ENCODE measurements at regions not wholly inside any gene's neighbourhood (a gene's known extent, or its start where the extent isn't known, plus 50 kb on each side); places are given as distances from the start of the nearest gene placed in this dataset.

DNA sequence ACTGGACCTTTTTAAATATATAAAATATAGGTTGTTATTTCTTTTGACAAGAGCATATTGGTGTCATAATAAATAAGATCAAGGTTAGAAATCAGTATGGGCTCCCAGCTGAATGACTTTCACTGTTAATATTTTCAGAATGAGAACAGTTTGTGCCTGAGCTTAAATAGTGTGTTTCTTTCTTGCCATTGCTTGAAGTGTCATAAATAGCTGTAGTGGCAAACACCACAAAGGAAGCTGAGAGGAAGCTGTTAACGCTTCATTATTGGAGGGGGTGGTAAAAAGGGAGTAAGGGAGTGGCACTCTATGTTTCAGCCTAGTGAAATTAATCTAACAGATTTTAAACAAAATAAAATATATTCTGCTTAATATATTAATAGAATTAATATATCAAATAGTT is 1089.8 kb upstream of the NCAM2 start:
- no peak overlapping the region for H3K4me3 Mint-ChIP-seq
- no peak for DNase-seq
- H3K9me3 Mint-ChIP-seq, result peaks cover 0 to 4% (median 1%) of the 10 kb centered on the region in 11 donors
- H3K4me3 ChIP-seq (ENCODE audit: low read length), result no peak overlapping the region
- no peaks in the 10 kb centered on the region for H3K4me1 Mint-ChIP-seq
- CTCF ChIA-PET, result no interaction called here
- no peaks in the 10 kb centered on the region for H3K36me3 Mint-ChIP-seq
- no peaks in the 10 kb centered on the region for H3K9me3 ChIP-seq (ENCODE audit: control insufficient read depth in 2 of 3, low read length in 3 of 3)
- POLR2A ChIA-PET, result no interaction called here
- H3K27ac Mint-ChIP-seq, result no peak overlapping the region
- H3K27me3 ChIP-seq (ENCODE audit: control insufficient read depth in 2 of 2, insufficient read depth in 2 of 2, low read length in 2 of 2), result no peaks in the 10 kb centered on the region
- intact Hi-C loops (cut with micrococcal nuclease), result no loop called here
- ATAC-seq, result no peak
- H3K36me3 ChIP-seq (ENCODE audit: control insufficient read depth in 2 of 3, insufficient read depth in 3 of 3, low read length in 3 of 3), result no peaks in the 10 kb centered on the region
- no peak overlapping the region for H3K27ac ChIP-seq (ENCODE audit: low read depth, low read length)
- no peaks in the 10 kb centered on the region for H3K4me1 ChIP-seq (ENCODE audit: control insufficient read depth in 2 of 2, insufficient read depth in 2 of 2, low read length in 2 of 2)
- H3K27me3 Mint-ChIP-seq, result no peaks in the 10 kb centered on the region

DNA sequence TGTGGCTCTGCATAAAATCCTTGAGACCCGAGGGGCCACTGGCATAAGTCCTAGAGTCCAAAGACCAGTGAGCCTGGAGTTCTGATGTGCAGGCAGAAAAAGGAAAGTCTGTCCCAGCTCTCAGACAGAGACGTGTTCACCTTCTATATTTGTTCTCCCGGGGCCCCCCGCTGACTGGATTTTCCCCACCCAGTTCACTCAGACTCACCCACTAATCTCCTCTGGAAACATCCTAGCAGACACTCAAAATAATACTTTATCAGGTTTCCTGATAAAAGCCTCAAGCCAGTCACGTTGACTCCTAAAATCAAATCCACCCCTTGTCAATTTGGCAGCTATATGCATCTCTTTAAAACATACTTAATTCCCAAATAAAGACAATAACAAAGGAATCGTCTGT is 1084.2 kb upstream of the NCAM2 start:
- intact Hi-C loops (cut with micrococcal nuclease), result no loop called here
- H3K4me1 ChIP-seq (ENCODE audit: control insufficient read depth in 2 of 2, insufficient read depth in 2 of 2, low read length in 2 of 2), result no peaks in the 10 kb centered on the region
- Mint-ChIP-seq H3K9me3 (peaks cover 0 to 5% (median 1%) of the 10 kb centered on the region in 11 donors), H3K4me1 (no peaks in the 10 kb centered on the region), H3K4me3 (no peak overlapping the region), H3K27me3 (no peaks in the 10 kb centered on the region), H3K27ac (no peak overlapping the region), H3K36me3 (no peaks in the 10 kb centered on the region)
- H3K27me3 ChIP-seq (ENCODE audit: control insufficient read depth in 2 of 2, insufficient read depth in 2 of 2, low read length in 2 of 2), result no peaks in the 10 kb centered on the region
- CTCF ChIA-PET, result no interaction called here
- ATAC-seq (no peak), DNase-seq (no peak)
- no peaks in the 10 kb centered on the region for H3K9me3 ChIP-seq (ENCODE audit: control insufficient read depth in 2 of 3, low read length in 3 of 3)
- H3K27ac ChIP-seq (ENCODE audit: low read depth, low read length), result no peak overlapping the region
- H3K36me3 ChIP-seq (ENCODE audit: control insufficient read depth in 2 of 3, insufficient read depth in 3 of 3, low read length in 3 of 3), result no peaks in the 10 kb centered on the region
- POLR2A ChIA-PET, result no interaction called here
- no peak overlapping the region for H3K4me3 ChIP-seq (ENCODE audit: low read length)

DNA sequence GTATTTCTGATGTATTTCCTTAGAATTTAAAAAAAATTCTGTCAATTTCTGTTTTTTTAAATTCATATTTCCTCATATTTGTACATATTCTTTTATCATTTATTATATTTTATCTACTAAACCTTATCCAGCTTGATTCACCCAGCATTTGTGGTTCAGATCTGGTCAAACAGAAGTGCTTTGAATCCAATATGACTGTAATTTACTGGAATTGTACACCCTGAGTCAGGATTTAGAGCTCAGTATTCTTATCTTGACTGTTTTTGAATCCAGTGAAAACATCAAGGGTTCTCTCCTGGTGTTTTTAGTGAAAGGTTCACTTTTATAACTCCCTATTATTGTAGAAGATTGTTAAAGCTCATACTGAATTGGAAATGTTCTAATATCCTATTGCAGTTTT is 1077.0 kb upstream of the NCAM2 start:
- H3K27me3 Mint-ChIP-seq, result no peaks in the 10 kb centered on the region
- Histone ChIP-seq H3K4me3 (ENCODE audit: low read length) (no peak overlapping the region), H3K36me3 (ENCODE audit: control insufficient read depth in 2 of 3, insufficient read depth in 3 of 3, low read length in 3 of 3) (no peaks in the 10 kb centered on the region), H3K27me3 (ENCODE audit: control insufficient read depth in 2 of 2, insufficient read depth in 2 of 2, low read length in 2 of 2) (no peaks in the 10 kb centered on the region), H3K4me1 (ENCODE audit: control insufficient read depth in 2 of 2, insufficient read depth in 2 of 2, low read length in 2 of 2) (no peaks in the 10 kb centered on the region), H3K27ac (ENCODE audit: low read depth, low read length) (no peak overlapping the region), H3K9me3 (ENCODE audit: control insufficient read depth in 2 of 3, low read length in 3 of 3) (no peaks in the 10 kb centered on the region)
- no peak overlapping the region for H3K4me3 Mint-ChIP-seq
- ChIA-PET CTCF (no interaction called here), POLR2A (no interaction called here)
- ATAC-seq (no peak), DNase-seq (no peak)
- intact Hi-C loops (cut with micrococcal nuclease), result no loop called here
- H3K9me3 Mint-ChIP-seq, result peaks cover 0 to 6% (median 4%) of the 10 kb centered on the region in 11 donors
- H3K27ac Mint-ChIP-seq, result no peak overlapping the region
- no peaks in the 10 kb centered on the region for H3K36me3 Mint-ChIP-seq
- H3K4me1 Mint-ChIP-seq, result no peaks in the 10 kb centered on the region

DNA sequence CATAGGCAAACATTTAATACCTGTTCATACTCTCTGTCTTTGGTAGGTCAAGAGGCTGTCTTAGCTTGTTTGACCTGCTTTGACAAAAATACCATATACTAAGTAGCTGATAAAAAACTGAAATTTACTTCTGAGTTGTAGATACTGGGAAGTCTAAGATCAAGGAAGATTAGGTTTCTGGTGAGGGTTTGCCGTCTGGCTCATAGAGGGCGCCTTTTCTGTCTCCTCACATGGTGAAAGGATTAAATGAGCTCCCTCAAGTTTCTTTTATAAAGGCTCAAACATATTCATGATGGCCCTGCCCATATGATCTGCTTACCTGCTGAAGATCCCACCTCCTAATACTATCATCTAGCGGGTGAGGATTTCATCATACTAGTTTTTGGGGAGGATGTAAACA is 1076.1 kb upstream of the NCAM2 start:
- ATAC-seq (no peak), DNase-seq (no peak)
- Histone ChIP-seq H3K27me3 (ENCODE audit: control insufficient read depth in 2 of 2, insufficient read depth in 2 of 2, low read length in 2 of 2) (no peaks in the 10 kb centered on the region), H3K4me1 (ENCODE audit: control insufficient read depth in 2 of 2, insufficient read depth in 2 of 2, low read length in 2 of 2) (no peaks in the 10 kb centered on the region), H3K4me3 (ENCODE audit: low read length) (no peak overlapping the region), H3K27ac (ENCODE audit: low read depth, low read length) (no peak overlapping the region), H3K9me3 (ENCODE audit: control insufficient read depth in 2 of 3, low read length in 3 of 3) (no peaks in the 10 kb centered on the region), H3K36me3 (ENCODE audit: control insufficient read depth in 2 of 3, insufficient read depth in 3 of 3, low read length in 3 of 3) (no peaks in the 10 kb centered on the region)
- Mint-ChIP-seq H3K27ac (no peak overlapping the region), H3K36me3 (no peaks in the 10 kb centered on the region), H3K4me3 (no peak overlapping the region), H3K4me1 (no peaks in the 10 kb centered on the region), H3K27me3 (no peaks in the 10 kb centered on the region), H3K9me3 (peaks cover 0 to 6% (median 4%) of the 10 kb centered on the region in 11 donors)
- CTCF ChIA-PET, result no interaction called here
- POLR2A ChIA-PET, result no interaction called here
- intact Hi-C loops (cut with micrococcal nuclease), result no loop called here

DNA sequence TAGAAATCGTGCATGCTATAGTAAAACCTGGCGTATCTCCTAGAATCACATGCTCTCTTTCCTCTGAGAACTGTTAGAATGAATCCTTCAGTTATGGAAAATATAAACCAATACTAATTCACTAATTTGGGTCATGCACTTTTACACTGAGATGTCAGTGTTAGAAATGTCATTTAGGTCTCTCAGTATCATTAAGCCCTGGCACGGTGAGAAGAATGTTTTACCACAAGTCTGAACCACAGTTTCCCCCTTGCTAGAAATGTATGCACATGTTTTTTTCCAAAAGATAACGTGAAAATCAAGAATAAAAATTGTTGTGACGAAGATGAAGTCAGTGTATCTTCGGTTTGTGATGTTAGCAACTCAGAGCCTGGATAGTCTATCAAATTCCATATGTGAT is 1062.7 kb upstream of the NCAM2 start:
- peaks cover 0 to 27% (median 3%) of the 10 kb centered on the region in 11 donors for H3K9me3 Mint-ChIP-seq
- ChIA-PET POLR2A (no interaction called here), CTCF (no interaction called here)
- H3K4me1 Mint-ChIP-seq, result peaks cover 0 to 11% (median 0%) of the 10 kb centered on the region in 7 donors
- no peaks in the 10 kb centered on the region for H3K36me3 Mint-ChIP-seq
- Histone ChIP-seq H3K9me3 (ENCODE audit: control insufficient read depth in 2 of 3, low read length in 3 of 3) (no peaks in the 10 kb centered on the region), H3K4me3 (ENCODE audit: low read length) (no peak overlapping the region), H3K27me3 (ENCODE audit: control insufficient read depth in 2 of 2, insufficient read depth in 2 of 2, low read length in 2 of 2) (no peaks in the 10 kb centered on the region), H3K36me3 (ENCODE audit: control insufficient read depth in 2 of 3, insufficient read depth in 3 of 3, low read length in 3 of 3) (no peaks in the 10 kb centered on the region), H3K4me1 (ENCODE audit: control insufficient read depth in 2 of 2, insufficient read depth in 2 of 2, low read length in 2 of 2) (no peaks in the 10 kb centered on the region), H3K27ac (ENCODE audit: low read depth, low read length) (no peak overlapping the region)
- H3K27me3 Mint-ChIP-seq, result no peaks in the 10 kb centered on the region
- intact Hi-C loops (cut with micrococcal nuclease), result no loop called here
- no peak overlapping the region for H3K4me3 Mint-ChIP-seq
- ATAC-seq (no peak), DNase-seq (no peak)
- no peak overlapping the region for H3K27ac Mint-ChIP-seq

DNA sequence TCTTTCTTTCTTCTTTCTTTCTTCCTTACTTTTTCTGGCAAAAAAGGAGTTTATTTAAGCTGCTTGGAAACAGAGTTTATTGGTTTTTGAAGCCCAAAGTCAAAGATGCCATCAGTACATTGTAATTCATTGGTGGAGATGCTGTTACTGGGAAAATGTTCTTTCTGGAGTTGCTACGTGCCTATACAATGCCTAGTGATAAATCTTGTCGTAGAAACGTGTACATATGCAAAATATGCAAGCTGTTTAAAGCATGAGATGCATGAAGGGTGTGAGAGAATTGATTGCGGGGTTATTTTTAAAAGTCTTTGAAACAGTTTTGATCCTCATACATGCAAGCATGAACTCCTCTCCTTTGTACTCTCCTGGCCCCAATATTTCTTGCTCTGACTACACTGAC is 1060.6 kb upstream of the NCAM2 start:
- H3K27ac Mint-ChIP-seq, result no peak overlapping the region
- H3K36me3 Mint-ChIP-seq, result no peaks in the 10 kb centered on the region
- DNase-seq (no peak), ATAC-seq (no peak)
- CTCF ChIA-PET, result interaction anchor here (0.7 kb wide), 1 partner anchor 102 kb away, joined by 3 read pairs; no protein-coding TSS in a partner anchor
- no peak overlapping the region for H3K4me3 Mint-ChIP-seq
- H3K27me3 Mint-ChIP-seq, result no peaks in the 10 kb centered on the region
- Histone ChIP-seq H3K27me3 (ENCODE audit: control insufficient read depth in 2 of 2, insufficient read depth in 2 of 2, low read length in 2 of 2) (no peaks in the 10 kb centered on the region), H3K4me1 (ENCODE audit: control insufficient read depth in 2 of 2, insufficient read depth in 2 of 2, low read length in 2 of 2) (no peaks in the 10 kb centered on the region), H3K36me3 (ENCODE audit: control insufficient read depth in 2 of 3, insufficient read depth in 3 of 3, low read length in 3 of 3) (no peaks in the 10 kb centered on the region), H3K27ac (ENCODE audit: low read depth, low read length) (no peak overlapping the region), H3K4me3 (ENCODE audit: low read length) (no peak overlapping the region), H3K9me3 (ENCODE audit: control insufficient read depth in 2 of 3, low read length in 3 of 3) (no peaks in the 10 kb centered on the region)
- POLR2A ChIA-PET, result no interaction called here
- peaks cover 0 to 11% (median 0%) of the 10 kb centered on the region in 7 donors for H3K4me1 Mint-ChIP-seq
- intact Hi-C loops (cut with micrococcal nuclease), result no loop called here
- peaks cover 0 to 21% (median 7%) of the 10 kb centered on the region in 11 donors for H3K9me3 Mint-ChIP-seq

DNA sequence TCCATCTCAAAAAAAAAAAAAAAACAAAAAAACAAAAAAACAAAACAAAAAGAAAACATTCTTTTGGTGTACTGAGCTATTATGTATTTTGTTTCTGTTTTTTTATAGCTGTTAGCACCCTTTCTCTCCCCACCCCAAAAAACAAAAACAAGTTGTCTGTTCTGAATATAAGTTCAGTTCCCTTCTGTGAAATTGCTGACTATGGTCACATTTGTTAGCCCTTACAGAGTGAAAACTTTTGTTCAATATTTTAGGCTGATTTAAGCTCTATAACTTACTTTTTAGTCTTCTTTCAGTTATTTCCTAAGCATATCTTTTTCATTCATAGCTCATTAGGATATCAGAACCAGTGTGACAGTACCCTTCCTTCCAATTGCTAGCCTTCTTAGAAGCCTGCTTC is 1056.6 kb upstream of the NCAM2 start:
- POLR2A ChIA-PET, result no interaction called here
- H3K4me3 ChIP-seq (ENCODE audit: low read length), result no peak overlapping the region
- CTCF ChIA-PET, result no interaction called here
- H3K36me3 ChIP-seq (ENCODE audit: control insufficient read depth in 2 of 3, insufficient read depth in 3 of 3, low read length in 3 of 3), result no peaks in the 10 kb centered on the region
- Mint-ChIP-seq H3K36me3 (peaks cover 0 to 3% (median 0%) of the 10 kb centered on the region in 5 donors), H3K4me3 (no peak overlapping the region), H3K27me3 (no peaks in the 10 kb centered on the region), H3K9me3 (peaks cover 0 to 31% (median 11%) of the 10 kb centered on the region in 11 donors), H3K27ac (no peak overlapping the region), H3K4me1 (peaks cover 0 to 1% (median 0%) of the 10 kb centered on the region in 7 donors)
- H3K27ac ChIP-seq (ENCODE audit: low read depth, low read length), result no peak overlapping the region
- no peaks in the 10 kb centered on the region for H3K27me3 ChIP-seq (ENCODE audit: control insufficient read depth in 2 of 2, insufficient read depth in 2 of 2, low read length in 2 of 2)
- H3K9me3 ChIP-seq (ENCODE audit: control insufficient read depth in 2 of 3, low read length in 3 of 3), result no peaks in the 10 kb centered on the region
- no peaks in the 10 kb centered on the region for H3K4me1 ChIP-seq (ENCODE audit: control insufficient read depth in 2 of 2, insufficient read depth in 2 of 2, low read length in 2 of 2)
- ATAC-seq (no peak), DNase-seq (no peak)
- intact Hi-C loops (cut with micrococcal nuclease), result no loop called here
